ENCODE measurements at regions not wholly inside any gene's neighbourhood (a gene's known extent, or its start where the extent isn't known, plus 50 kb on each side); places are given as distances from the start of the nearest gene placed in this dataset.

- DNase-seq (ENCODE audit: low spot score): no peak
These were observed 286.0 kb upstream of the ZPLD1 start for GRCh38 chr3:102148598-102149337.

- no peak for DNase-seq (ENCODE audit: low spot score)
These were observed 282.9 kb upstream of the ZPLD1 start for GRCh38 chr3:102151935-102152334.

- DNase-seq (ENCODE audit: low spot score): peak; percentile 74
These were observed 278.4 kb upstream of the ZPLD1 start for GRCh38 chr3:102156426-102156825.

GRCh38 chr3:102158080-102158740 lies 276.6 kb upstream of the ZPLD1 start:
- DNase-seq (ENCODE audit: low spot score): no peak

GRCh38 chr3:102159810-102160451 lies 274.9 kb upstream of the ZPLD1 start:
- no peak for DNase-seq (ENCODE audit: low spot score)

- no peak for DNase-seq (ENCODE audit: low spot score)
These were observed 273.3 kb upstream of the ZPLD1 start for GRCh38 chr3:102161384-102162006.

- DNase-seq (ENCODE audit: low spot score): no peak
These were observed 272.6 kb upstream of the ZPLD1 start for GRCh38 chr3:102162251-102162650.

GRCh38 chr3:102163039-102163817 lies 271.6 kb upstream of the ZPLD1 start:
- DNase-seq (ENCODE audit: low spot score): peak; percentile 85

- DNase-seq (ENCODE audit: low spot score): no peak
These were observed 271.0 kb upstream of the ZPLD1 start for GRCh38 chr3:102163818-102164154.

- DNase-seq (ENCODE audit: low spot score): peak; percentile 94
These were observed 269.4 kb upstream of the ZPLD1 start for GRCh38 chr3:102165367-102165766.

- DNase-seq (ENCODE audit: low spot score): no peak
These were observed 264.8 kb upstream of the ZPLD1 start for GRCh38 chr3:102169915-102170479.

- DNase-seq (ENCODE audit: low spot score): no peak
These were observed 264.3 kb upstream of the ZPLD1 start for GRCh38 chr3:102170545-102170944.

- no peak for DNase-seq (ENCODE audit: low spot score)
These were observed 260.5 kb upstream of the ZPLD1 start for GRCh38 chr3:102174312-102174712.

- no peak for DNase-seq (ENCODE audit: low spot score)
These were observed 259.9 kb upstream of the ZPLD1 start for GRCh38 chr3:102174832-102175374.

GRCh38 chr3:102176333-102177050 lies 258.3 kb upstream of the ZPLD1 start:
- DNase-seq (ENCODE audit: low spot score): no peak

- DNase-seq (ENCODE audit: low spot score): no peak
These were observed 257.6 kb upstream of the ZPLD1 start for GRCh38 chr3:102177075-102177755.

GRCh38 chr3:102178817-102179216 lies 256.0 kb upstream of the ZPLD1 start:
- DNase-seq (ENCODE audit: low spot score): no peak

- DNase-seq (ENCODE audit: low spot score): no peak
These were observed 255.3 kb upstream of the ZPLD1 start for GRCh38 chr3:102179326-102180177.
